GM12865 (cell line): ENCODE measurements at regions not wholly inside any gene's neighbourhood (a gene's known extent, or its start where the extent isn't known, plus 50 kb on each side); places are given as distances from the start of the nearest gene placed in this dataset.

Source experiments
- DNase-seq: peaks from one replicate; pipeline ENCODE4 v3.0.0; 2010; ENCODE audit warnings: low read depth
- H3K4me3 ChIP-seq: 2 replicates; pipeline ENCODE4 v1.5.1; 2011; ENCODE audit warnings: mild to moderate bottlenecking, low read depth, low read length, control low read depth
- CTCF ChIP-seq: IDR thresholded peaks from 2 replicates; pipeline ENCODE4 v1.5.1; 2011; ENCODE audit warnings: low read length, control low read depth, low read depth, inconsistent platforms; ENCODE audit not compliant: insufficient read depth; ENCODE audit errors: missing control alignments

- TF ChIP-seq CTCF, result no peak
- H3K4me3 ChIP-seq, result no peak overlapping the region
- no peak for DNase-seq
Measured at GRCh38 chr9:115747731-115748130, 405.9 kb upstream of the PAPPA start.

GRCh38 chr9:115756736-115757135, 396.9 kb upstream of the PAPPA start:
- H3K4me3 ChIP-seq, result no peak overlapping the region
- no peak for TF ChIP-seq CTCF
- DNase-seq, result no peak

- no peak overlapping the region for H3K4me3 ChIP-seq
- no peak for TF ChIP-seq CTCF
- DNase-seq, result no peak
Measured at GRCh38 chr9:115757461-115757860, 396.1 kb upstream of the PAPPA start.

- no peak for TF ChIP-seq CTCF
- no peak for DNase-seq
- H3K4me3 ChIP-seq, result no peak overlapping the region
Measured at GRCh38 chr9:115758441-115758840, 395.1 kb upstream of the PAPPA start.

- no peak overlapping the region for H3K4me3 ChIP-seq
- no peak for DNase-seq
- no peak for TF ChIP-seq CTCF
Measured at GRCh38 chr9:115759426-115759825, 394.2 kb upstream of the PAPPA start.

GRCh38 chr9:115764645-115765044, 388.9 kb upstream of the PAPPA start:
- no peak for TF ChIP-seq CTCF
- DNase-seq, result no peak

GRCh38 chr9:115765060-115765459, 388.5 kb upstream of the PAPPA start:
- no peak for DNase-seq
- H3K4me3 ChIP-seq, result no peak overlapping the region
- no peak for TF ChIP-seq CTCF

More at GRCh38 chr9:115764645-115765044, 388.9 kb upstream of the PAPPA start:
- no peak overlapping the region for H3K4me3 ChIP-seq
